ENCODE measurements at regions not wholly inside any gene's neighbourhood (a gene's known extent, or its start where the extent isn't known, plus 50 kb on each side); places are given as distances from the start of the nearest gene placed in this dataset.
"Not testable (repeated sequence)": the region's sequence is repeated elsewhere in the genome, so short reads cannot be mapped to it uniquely, and the experiment has no call there.

DNA sequence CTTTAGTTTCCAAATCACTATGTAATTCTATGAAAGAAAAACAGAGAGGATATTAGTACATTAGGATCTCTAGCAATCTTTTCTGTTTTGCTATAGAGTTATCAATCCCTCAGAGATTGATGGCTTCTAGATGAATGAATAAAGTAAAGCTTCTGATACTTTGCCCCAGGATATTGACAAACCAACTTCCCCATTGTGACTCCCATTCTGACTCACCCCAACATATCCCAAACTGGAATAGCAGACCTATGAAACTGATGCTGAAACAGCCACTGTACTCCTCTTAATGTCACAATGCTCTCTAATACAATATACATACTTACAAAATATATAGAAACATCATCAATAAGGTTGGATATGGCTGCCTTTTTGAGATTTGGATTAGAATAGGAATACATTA is 442.1 kb upstream of the NR5A2 start:
- no peak for DNase-seq (ENCODE audit: low read depth in 1 of 2, low spot score in 1 of 2)

- DNase-seq (ENCODE audit: low read depth in 1 of 2, low spot score in 1 of 2): no peak
Measured at GRCh38 chr1:199590708-199591107, 436.8 kb upstream of the NR5A2 start.

- DNase-seq (ENCODE audit: low read depth in 1 of 2, low spot score in 1 of 2): no peak
Measured at GRCh38 chr1:199591468-199591867, 436.0 kb upstream of the NR5A2 start.

DNA sequence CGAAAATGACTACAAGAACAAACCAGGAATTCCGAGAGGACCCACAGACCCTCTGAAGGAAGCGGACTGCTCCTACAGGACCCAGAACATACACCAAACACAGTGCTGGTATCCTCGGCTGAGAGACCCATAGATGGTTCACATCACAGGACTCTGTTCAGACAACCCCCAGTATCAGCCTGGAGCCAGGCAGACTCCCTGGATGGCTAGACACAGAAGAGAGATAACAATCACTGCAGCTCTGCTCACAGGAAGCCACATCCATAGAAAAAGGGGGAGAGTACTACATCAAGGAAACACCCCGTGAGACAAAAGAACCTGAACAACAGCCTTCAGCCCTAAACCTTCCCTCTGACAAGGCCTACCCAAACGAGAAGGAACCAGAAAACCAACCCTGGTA is 434.0 kb upstream of the NR5A2 start:
- DNase-seq (ENCODE audit: low read depth in 1 of 2, low spot score in 1 of 2): no peak

- not testable (repeated sequence) for DNase-seq (ENCODE audit: low read depth in 1 of 2, low spot score in 1 of 2)
Measured at GRCh38 chr1:199596448-199596847, 431.1 kb upstream of the NR5A2 start.

DNA sequence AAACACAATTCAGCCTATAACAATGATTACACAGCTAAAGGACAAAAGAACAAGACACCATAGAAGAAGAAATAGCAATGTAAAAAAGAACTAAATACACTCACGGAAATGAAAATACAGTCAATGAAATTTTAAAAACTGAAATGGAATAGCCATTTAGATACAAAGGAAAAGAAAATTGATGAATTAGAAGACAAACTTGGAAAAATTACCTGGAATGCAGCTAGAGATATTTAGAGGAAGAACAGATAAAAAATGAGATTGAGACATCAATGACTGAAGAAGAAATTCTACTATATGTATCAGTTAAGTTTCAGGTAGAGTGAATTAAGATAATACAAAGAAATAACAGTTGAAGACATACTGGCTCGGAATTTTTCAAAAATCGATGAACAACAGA is 430.4 kb upstream of the NR5A2 start:
- DNase-seq (ENCODE audit: low read depth in 1 of 2, low spot score in 1 of 2): no peak

DNA sequence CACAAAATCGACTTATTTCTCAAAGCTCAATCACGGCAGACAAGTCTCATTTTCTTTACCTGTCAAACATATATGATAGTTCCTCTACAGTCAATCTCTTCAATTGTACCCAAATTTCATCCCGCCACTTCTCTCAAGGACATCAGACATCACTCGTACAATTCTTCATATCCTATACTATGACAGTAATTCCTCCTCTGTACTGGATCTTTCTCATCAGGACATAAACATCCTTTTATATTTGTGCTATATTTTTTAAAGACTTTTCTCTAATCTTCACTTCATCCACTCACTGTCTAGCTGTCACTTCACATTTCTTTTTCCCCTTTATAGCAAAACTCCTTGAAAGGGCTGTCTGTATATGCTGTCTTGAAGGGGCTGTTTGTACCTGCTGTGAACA is 419.1 kb upstream of the NR5A2 start:
- DNase-seq (ENCODE audit: low read depth in 1 of 2, low spot score in 1 of 2): no peak

- DNase-seq (ENCODE audit: low read depth in 1 of 2, low spot score in 1 of 2): no peak
Measured at GRCh38 chr1:199612976-199613774, 414.3 kb upstream of the NR5A2 start.

DNA sequence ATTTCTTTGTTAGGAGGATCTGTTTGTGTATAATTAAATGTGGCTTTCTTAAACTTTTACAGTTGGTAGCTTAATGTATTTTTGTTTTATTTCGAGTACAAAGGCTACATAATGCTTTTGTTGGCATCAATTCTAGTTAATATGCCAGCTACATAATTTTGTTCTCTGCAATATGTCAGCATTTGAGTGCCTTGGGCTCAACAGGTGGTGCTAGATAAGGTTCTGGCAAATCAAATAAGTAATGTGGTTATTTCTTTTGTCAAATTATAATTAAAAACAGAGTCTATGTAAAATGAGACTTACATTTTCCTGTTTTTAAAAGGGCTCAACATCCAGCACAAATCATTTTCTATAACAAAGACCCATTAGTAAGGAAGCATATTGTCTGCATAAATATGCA is 410.6 kb upstream of the NR5A2 start:
- DNase-seq (ENCODE audit: low read depth in 1 of 2, low spot score in 1 of 2): no peak

DNA sequence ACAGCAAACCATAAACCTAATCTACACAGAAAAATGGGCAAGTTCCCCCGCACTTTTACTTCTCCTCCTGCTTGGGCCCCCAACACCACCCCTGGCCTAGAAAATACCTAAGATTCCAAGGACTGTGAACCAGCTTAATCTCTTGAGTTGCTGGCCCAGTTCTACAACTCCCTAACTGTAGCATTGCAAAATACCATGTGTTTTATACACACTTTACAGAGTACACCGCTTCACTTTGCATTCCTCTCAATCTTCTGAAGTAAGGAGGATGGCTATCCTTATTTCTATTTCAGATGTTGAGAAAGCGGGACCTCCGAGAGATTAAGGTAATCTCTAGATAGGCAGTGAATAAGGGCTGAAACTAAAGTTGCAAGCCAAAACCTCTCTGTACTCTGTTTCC is 408.3 kb upstream of the NR5A2 start:
- no peak for DNase-seq (ENCODE audit: low read depth in 1 of 2, low spot score in 1 of 2)

GRCh38 chr1:199626228-199626627 is 401.3 kb upstream of the NR5A2 start:
- DNase-seq (ENCODE audit: low read depth in 1 of 2, low spot score in 1 of 2): not testable (repeated sequence)

DNA sequence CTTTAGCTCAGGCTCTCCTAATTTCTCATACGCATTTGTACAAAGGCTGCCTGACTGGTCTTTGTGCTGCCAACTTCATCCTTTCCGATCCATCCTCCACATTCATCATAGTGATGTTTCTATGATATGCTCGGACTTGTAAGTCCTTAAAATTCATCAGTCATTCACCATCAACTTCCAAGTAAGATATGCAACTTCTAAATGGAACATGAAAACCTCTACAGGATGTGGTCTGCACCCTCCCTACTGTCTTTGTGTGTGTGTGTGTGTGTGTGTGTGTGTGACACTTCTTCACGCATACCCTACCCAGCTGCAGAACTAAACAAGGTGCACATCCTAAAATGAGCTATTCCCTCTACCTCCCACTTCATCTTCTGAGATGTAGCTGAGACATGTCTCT is 397.9 kb upstream of the NR5A2 start:
- no peak for DNase-seq (ENCODE audit: low read depth in 1 of 2, low spot score in 1 of 2)

DNA sequence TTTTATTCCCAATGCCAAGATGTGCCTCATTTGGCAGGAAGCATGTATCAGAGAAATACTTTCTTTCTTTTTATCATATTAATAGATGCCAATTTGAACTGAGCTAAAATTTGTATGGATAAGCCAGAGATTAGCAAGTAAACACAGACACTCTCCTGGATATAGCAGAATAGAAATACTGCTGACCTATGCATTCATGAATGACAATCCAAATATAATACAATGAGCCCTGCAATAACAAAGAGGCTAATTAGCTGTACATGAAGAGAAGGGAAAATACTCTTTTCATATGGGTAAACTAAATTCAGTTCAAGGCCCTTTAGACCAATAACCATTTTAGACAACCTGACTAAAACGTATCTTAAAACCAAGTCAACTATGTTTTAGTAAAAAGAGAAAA is 388.1 kb upstream of the NR5A2 start:
- DNase-seq (ENCODE audit: low read depth in 1 of 2, low spot score in 1 of 2): no peak

GRCh38 chr1:199641531-199641930 is 386.0 kb upstream of the NR5A2 start:
- no peak for DNase-seq (ENCODE audit: low read depth in 1 of 2, low spot score in 1 of 2)

DNA sequence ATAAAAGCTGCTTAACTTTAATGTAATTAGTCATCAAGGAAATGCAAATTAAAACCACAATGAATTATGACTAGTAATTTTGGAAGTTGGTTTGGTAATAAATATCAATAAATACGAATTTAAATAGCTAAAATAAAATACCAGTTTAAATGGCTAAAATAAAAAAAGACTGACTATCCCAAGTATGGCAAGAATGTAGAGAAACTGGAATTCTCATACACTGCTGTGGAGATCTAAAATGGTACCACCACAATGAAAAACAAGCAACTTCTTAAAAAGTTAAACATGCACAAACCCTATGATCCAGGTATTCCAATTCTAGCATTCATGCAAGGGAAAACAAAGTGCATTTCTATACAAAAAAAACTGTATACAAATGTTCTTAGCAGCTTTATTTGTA is 382.6 kb upstream of the NR5A2 start:
- no peak for DNase-seq (ENCODE audit: low read depth in 1 of 2, low spot score in 1 of 2)

- DNase-seq (ENCODE audit: low read depth in 1 of 2, low spot score in 1 of 2): no peak
Measured at GRCh38 chr1:199646761-199647160, 380.7 kb upstream of the NR5A2 start.

- no peak for DNase-seq (ENCODE audit: low read depth in 1 of 2, low spot score in 1 of 2)
Measured at GRCh38 chr1:199657449-199657848, 370.1 kb upstream of the NR5A2 start.

DNA sequence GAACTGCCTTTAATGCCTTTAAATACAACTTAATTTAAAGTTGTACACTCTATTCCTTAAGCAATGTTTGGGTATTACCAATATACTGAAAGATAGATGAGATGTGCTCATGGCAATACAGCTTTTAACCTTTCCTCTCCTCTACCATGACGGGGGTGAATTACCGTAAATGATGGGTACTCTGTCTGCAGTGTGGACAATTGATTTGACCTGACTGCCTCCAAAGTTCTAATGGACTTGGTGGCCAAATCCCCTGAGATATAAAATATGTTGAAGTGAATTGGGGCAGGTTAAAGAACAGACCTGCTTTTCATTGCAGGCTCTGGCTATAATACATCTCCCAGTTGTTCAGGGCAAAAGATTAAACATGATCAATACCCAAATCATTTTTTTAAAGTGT is 367.4 kb upstream of the NR5A2 start:
- DNase-seq (ENCODE audit: low read depth in 1 of 2, low spot score in 1 of 2): no peak

DNA sequence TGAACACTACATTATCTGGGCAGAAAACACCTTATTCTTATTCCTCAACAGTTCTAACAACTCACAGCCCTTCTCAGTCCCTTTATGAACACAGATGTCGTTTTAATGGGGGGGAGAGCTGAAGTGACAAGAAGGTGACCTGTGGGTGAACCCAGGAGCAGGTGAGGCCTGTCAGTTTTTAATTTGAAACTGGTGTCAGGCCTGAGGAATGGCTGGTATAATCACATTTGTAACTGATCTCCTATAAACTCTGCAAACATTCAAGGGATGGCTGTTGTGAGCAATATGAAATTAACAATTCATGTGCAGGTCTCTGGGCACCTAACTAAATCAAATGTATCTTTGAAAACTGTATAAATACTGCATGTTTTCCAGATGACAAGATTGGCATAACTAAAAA is 362.1 kb upstream of the NR5A2 start:
- no peak for DNase-seq (ENCODE audit: low read depth in 1 of 2, low spot score in 1 of 2)

DNA sequence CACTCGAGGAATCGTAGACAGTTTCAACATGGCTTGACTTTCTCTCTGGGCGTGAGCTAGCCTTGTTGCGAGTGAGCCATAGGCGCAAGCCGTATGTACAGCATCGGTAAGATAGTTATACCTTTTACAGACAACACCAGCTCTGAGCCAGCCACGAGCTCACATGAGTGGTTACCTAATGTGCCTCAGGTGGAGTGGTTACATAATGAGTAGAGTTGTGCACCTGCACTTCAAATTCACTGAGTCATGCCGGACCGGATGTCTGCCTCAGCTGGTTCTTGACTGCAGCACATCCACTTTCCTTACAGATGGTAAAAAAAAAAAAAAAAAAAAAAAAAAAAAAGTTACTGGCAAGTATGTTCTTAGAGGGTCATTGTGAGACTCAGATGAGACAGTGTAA is 360.4 kb upstream of the NR5A2 start:
- no peak for DNase-seq (ENCODE audit: low read depth in 1 of 2, low spot score in 1 of 2)

GRCh38 chr1:199669916-199670315 is 357.6 kb upstream of the NR5A2 start:
- no peak for DNase-seq (ENCODE audit: low read depth in 1 of 2, low spot score in 1 of 2)

DNA sequence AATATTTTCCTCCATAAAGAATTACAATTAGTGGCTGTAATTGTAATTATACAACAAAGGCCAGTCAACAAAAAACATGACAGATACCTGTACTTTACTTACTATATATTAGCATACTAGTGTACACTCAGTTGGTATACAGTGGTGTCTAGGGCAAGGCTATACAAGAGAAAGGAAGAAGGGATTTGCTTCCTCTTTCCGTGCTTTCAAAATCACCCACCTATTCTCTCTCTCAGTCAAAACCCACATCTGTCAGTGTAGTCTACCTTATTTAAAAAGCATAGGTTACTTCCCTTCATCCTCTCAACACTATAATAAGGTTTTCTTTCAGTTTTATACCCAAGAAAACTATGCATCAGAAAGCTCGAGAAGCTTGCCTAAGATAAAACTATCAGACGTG is 355.8 kb upstream of the NR5A2 start:
- DNase-seq (ENCODE audit: low read depth in 1 of 2, low spot score in 1 of 2): no peak

DNA sequence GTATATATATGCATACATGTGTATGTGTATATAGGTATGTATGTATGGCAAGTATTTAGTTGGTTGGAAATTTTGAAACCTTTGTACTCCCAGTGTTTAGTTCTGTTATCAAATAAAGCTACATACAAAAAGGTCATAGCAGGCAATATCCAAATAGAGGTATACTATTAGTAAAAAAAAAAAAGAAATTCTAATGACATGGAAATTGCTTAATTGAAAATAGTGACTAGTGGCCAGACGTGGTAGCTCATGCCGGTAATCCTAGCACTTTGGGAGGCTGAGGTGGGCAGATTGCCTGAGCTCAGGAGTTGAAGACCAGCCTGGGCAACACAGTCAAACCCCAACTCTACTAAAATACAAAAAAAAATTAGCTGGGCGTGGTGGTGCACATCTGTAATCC is 351.6 kb upstream of the NR5A2 start:
- no peak for DNase-seq (ENCODE audit: low read depth in 1 of 2, low spot score in 1 of 2)
